Naive thymus-derived CD8-positive, alpha-beta T cell (primary cell): ENCODE measurements at regions not wholly inside any gene's neighbourhood (a gene's known extent, or its start where the extent isn't known, plus 50 kb on each side); places are given as distances from the start of the nearest gene placed in this dataset.

Experiments
- ATAC-seq, 2 donors: fragments of 150-1000 bp; cut with Tn5 transposase in 1 of 2; sonication (Bioruptor Pico), chemical (Tn5 transposase) in 1 of 2; 1 replicate in 1 of 2; 2 replicates in 1 of 2; pipeline ENCODE4 v1.10.0; 2021; ENCODE audit warnings: mild to moderate bottlenecking in 2 of 2, moderate library complexity in 2 of 2
- POLR2A ChIA-PET: fragments of 350-600 bp; sonication (Branson Sonifier 250); formaldehyde crosslinking; loops from one replicate; lab custom pipeline; 2021; ENCODE audit warnings: antibody characterized with exemption; lab: Charles Lee
- DNase-seq, 10 donors: peaks; one replicate each; pipeline versions ENCODE4 v3.0.0 to v3.0.0-alpha.2; 2020 to 2022
- H3K27ac Mint-ChIP-seq, 10 donors: one replicate each; pipeline ENCODE4 v1.8.0; 2020 to 2022; ENCODE audit warnings: mild to moderate bottlenecking in 10 of 10, mixed read lengths in 10 of 10, moderate library complexity in 4 of 10, inconsistent platforms in 1 of 10
- H3K27me3 Mint-ChIP-seq, 5 donors: one replicate each; pipeline ENCODE4 v1.8.0; 2021 to 2022; ENCODE audit warnings: mixed read lengths in 5 of 5
- H3K36me3 Mint-ChIP-seq, 3 donors: one replicate each; pipeline ENCODE4 v1.8.0; 2020 to 2022; ENCODE audit warnings: mixed read lengths in 3 of 3, mild to moderate bottlenecking in 2 of 3, inconsistent platforms in 1 of 3
- H3K4me1 Mint-ChIP-seq, 4 donors: one replicate each; pipeline ENCODE4 v1.8.0; 2021 to 2022; ENCODE audit warnings: mixed read lengths in 4 of 4
- H3K4me3 Mint-ChIP-seq, 10 donors: one replicate each; pipeline ENCODE4 v1.8.0; 2020 to 2022; ENCODE audit warnings: mild to moderate bottlenecking in 10 of 10, mixed read lengths in 10 of 10, moderate library complexity in 6 of 10, inconsistent platforms in 1 of 10
- H3K9me3 Mint-ChIP-seq, 9 donors: one replicate each; pipeline ENCODE4 v1.8.0; 2020 to 2022; ENCODE audit warnings: mixed read lengths in 9 of 9, mild to moderate bottlenecking in 3 of 9, inconsistent platforms in 1 of 9, moderate library complexity in 1 of 9

DNA sequence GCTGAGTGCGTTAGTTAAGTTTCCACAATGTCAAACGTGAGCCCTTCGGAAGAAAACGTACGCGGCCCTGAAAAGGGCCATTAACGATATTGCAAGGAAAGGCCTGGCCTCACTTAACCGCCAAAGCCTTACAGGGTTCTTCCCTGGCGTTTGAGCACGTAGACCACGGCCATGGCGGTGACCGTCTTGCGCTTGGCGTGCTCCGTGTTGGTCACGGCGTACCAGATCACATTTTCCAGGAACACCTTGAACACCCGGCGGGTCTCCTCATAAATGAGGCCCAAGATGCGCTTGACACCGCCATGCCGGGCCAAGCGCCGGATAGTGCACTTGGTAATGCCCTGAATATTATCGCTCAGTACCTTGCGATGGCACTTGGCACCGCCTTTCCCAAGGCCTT, 118.4 kb upstream of the BTN3A2 start:
- Mint-ChIP-seq H3K36me3 (no peaks in the 10 kb centered on the region), H3K27ac (peak overlapping the region in 1 of 10 donors; percentile 4), H3K9me3 (peaks cover 0 to 2% (median 0%) of the 10 kb centered on the region in 9 donors), H3K4me1 (peaks cover 6 to 25% (median 21%) of the 10 kb centered on the region in 4 donors), H3K27me3 (no peaks in the 10 kb centered on the region), H3K4me3 (no peak overlapping the region)
- DNase-seq (no peak), ATAC-seq (no peak)
- POLR2A ChIA-PET: interaction anchor here (0.6 to 1.0 kb wide), 4 partner anchors 9 to 42 kb away, joined by 3 read pairs; a partner anchor contains a TSS

DNA sequence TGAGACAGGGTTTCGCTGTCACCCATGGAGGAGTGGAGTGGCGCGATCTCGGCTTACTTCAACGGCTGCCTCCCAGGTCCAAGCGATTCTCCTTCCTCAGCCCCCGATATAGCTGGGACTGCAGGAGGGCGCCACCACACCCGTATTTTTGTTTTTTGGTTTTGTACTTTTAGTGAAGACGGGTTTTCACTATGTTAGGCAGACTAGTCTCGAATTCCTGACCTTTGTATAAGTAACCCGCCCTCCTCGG, 115.4 kb upstream of the BTN3A2 start:
- Mint-ChIP-seq H3K27ac (peak overlapping the region; percentile 90 to 99 (median 96)), H3K9me3 (no peaks in the 10 kb centered on the region), H3K36me3 (no peaks in the 10 kb centered on the region), H3K4me3 (peak overlapping the region; percentile 82 to 99 (median 95)), H3K27me3 (no peaks in the 10 kb centered on the region), H3K4me1 (peaks cover 11 to 43% (median 39%) of the 10 kb centered on the region in 4 donors)
- ATAC-seq (peak; percentile 37 to 42), DNase-seq (no peak)
- POLR2A ChIA-PET: interaction anchor here (0.6 to 3.6 kb wide), 17 partner anchors 9 to 1643 kb away, joined by 3 to 66 read pairs (median 5); a partner anchor contains a TSS

DNA sequence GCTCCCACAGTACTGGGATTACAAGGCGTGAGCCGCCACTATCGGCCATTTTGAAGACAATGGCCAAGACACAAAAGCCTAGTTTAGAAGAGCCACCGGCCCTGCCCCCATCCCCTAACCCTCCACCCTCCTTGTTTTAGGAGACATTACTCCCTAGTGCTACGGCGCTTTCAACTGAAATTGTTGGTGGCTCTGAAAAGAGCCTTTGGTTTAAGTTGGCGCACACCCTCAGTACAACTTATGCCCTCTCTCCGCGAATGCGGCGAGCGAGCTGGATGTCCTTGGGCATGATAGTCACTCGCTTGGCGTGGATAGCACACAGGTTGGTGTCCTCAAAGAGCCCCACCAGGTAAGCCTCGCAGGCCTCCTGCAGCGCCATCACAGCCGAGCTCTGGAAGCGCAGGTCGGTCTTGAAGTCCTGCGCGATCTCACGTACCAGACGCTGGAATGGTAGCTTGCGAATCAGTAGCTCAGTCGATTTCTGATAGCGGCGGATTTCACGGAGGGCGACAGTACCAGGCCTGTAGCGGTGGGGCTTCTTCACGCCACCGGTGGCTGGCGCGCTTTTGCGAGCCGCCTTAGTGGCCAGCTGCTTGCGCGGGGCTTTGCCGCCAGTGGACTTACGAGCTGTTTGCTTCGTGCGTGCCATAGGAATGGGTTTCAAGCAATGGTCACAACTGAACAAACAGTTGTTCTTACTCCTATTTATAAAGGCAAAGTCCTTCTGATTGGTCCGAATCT, 114.9 kb upstream of the BTN3A2 start:
- peaks cover 11 to 48% (median 42%) of the 10 kb centered on the region in 4 donors for H3K4me1 Mint-ChIP-seq
- peak overlapping the region; percentile 90 to 99 (median 96) for H3K27ac Mint-ChIP-seq
- H3K36me3 Mint-ChIP-seq: no peaks in the 10 kb centered on the region
- POLR2A ChIA-PET: interaction anchor here (0.6 to 3.6 kb wide), 26 partner anchors 9 to 1643 kb away, joined by 3 to 66 read pairs (median 4); a partner anchor contains a TSS
- DNase-seq (peak; percentile 52 to 90 (median 76)), ATAC-seq (peak; percentile 74 to 82)
- no peaks in the 10 kb centered on the region for H3K9me3 Mint-ChIP-seq
- no peaks in the 10 kb centered on the region for H3K27me3 Mint-ChIP-seq
- H3K4me3 Mint-ChIP-seq: peak overlapping the region; percentile 82 to 99 (median 95)

- DNase-seq (peak in 8 of 10 donors; percentile 15 to 75 (median 47)), ATAC-seq (peak in 1 of 2 donors; percentile 13)
- POLR2A ChIA-PET: interaction anchor here (0.6 to 3.6 kb wide), 23 partner anchors 10 to 1642 kb away, joined by 3 to 66 read pairs (median 4); a partner anchor contains a TSS
- H3K27ac Mint-ChIP-seq: peak overlapping the region; percentile 90 to 99 (median 96)
- H3K4me1 Mint-ChIP-seq: peaks cover 11 to 48% (median 42%) of the 10 kb centered on the region in 4 donors
- H3K27me3 Mint-ChIP-seq: no peaks in the 10 kb centered on the region
- no peaks in the 10 kb centered on the region for H3K9me3 Mint-ChIP-seq
- H3K36me3 Mint-ChIP-seq: no peaks in the 10 kb centered on the region
- peak overlapping the region; percentile 82 to 99 (median 95) for H3K4me3 Mint-ChIP-seq
These were observed 114.3 kb upstream of the BTN3A2 start for GRCh38 chr6:26250698-26251044.

DNA sequence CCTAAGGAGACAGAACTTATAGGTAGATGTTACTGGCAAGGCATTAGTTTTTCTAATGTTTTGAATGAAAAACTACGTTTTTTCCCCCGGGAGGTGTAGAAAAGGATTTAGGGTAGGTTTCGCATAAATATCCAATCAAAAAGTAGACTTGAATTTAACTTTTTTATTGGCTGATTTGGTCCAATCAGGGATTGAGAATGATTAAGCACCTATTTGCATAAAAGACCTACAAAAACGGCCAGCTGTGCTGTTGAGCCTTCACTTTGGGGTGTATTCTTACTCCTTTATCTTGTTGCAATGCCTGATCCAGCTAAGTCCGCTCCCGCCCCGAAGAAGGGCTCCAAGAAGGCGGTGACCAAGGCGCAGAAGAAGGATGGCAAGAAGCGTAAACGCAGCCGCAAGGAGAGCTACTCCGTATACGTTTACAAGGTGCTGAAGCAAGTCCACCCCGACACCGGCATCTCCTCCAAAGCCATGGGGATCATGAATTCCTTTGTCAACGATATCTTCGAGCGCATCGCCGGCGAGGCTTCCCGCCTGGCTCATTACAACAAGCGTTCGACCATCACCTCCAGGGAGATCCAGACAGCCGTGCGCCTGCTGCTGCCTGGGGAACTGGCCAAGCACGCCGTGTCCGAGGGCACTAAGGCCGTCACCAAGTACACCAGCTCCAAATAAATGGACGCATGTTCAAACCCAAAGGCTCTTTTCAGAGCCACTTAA, 113.5 kb upstream of the BTN3A2 start:
- H3K9me3 Mint-ChIP-seq: no peaks in the 10 kb centered on the region
- peak overlapping the region; percentile 93 to 99 (median 98) for H3K4me3 Mint-ChIP-seq
- POLR2A ChIA-PET: interaction anchor here (0.5 to 3.6 kb wide), 22 partner anchors 10 to 1621 kb away, joined by 3 to 66 read pairs (median 4); partner anchors contain the start of gene HMGN4
- ATAC-seq (peak; percentile 37 to 56), DNase-seq (peak; percentile 15 to 77 (median 56))
- H3K4me1 Mint-ChIP-seq: peaks cover 11 to 48% (median 42%) of the 10 kb centered on the region in 4 donors
- H3K27me3 Mint-ChIP-seq: no peaks in the 10 kb centered on the region
- H3K36me3 Mint-ChIP-seq: no peaks in the 10 kb centered on the region
- peak overlapping the region; percentile 90 to 96 (median 94) for H3K27ac Mint-ChIP-seq

- DNase-seq: no peak
- Mint-ChIP-seq H3K27me3 (no peaks in the 10 kb centered on the region), H3K4me3 (peak overlapping the region; percentile 93 to 99 (median 98)), H3K36me3 (no peaks in the 10 kb centered on the region), H3K4me1 (peaks cover 11 to 48% (median 44%) of the 10 kb centered on the region in 4 donors), H3K27ac (peak overlapping the region; percentile 41 to 96 (median 92)), H3K9me3 (no peaks in the 10 kb centered on the region)
- POLR2A ChIA-PET: interaction anchor here (0.5 to 3.6 kb wide), 13 partner anchors 9 to 1585 kb away, joined by 4 to 66 read pairs (median 7); partner anchors contain the start of gene HMGN4
- no peak for ATAC-seq
These were observed 112.9 kb upstream of the BTN3A2 start for GRCh38 chr6:26252077-26252472.

- Mint-ChIP-seq H3K4me3 (peak overlapping the region in 4 of 10 donors; percentile 1 to 25 (median 16)), H3K27ac (no peak overlapping the region), H3K4me1 (peaks cover 8 to 42% (median 37%) of the 10 kb centered on the region in 4 donors), H3K9me3 (no peaks in the 10 kb centered on the region), H3K27me3 (no peaks in the 10 kb centered on the region), H3K36me3 (peaks cover 0 to under 1% (median 0%) of the 10 kb centered on the region in 3 donors)
- POLR2A ChIA-PET: interaction anchor here (1.0 to 1.2 kb wide), 2 partner anchors 95 to 96 kb away, joined by 4 to 5 read pairs; a partner anchor contains a TSS
- DNase-seq (no peak), ATAC-seq (no peak)
These were observed 110.3 kb upstream of the BTN3A2 start for GRCh38 chr6:26254724-26255123.

GRCh38 chr6:26257272-26257671, 107.7 kb upstream of the BTN3A2 start:
- peaks cover 0 to 2% (median 0%) of the 10 kb centered on the region in 3 donors for H3K36me3 Mint-ChIP-seq
- no peaks in the 10 kb centered on the region for H3K9me3 Mint-ChIP-seq
- no peak overlapping the region for H3K27ac Mint-ChIP-seq
- H3K27me3 Mint-ChIP-seq: no peaks in the 10 kb centered on the region
- DNase-seq: no peak
- POLR2A ChIA-PET: interaction anchor here (1.0 kb wide), 1 partner anchor 60 kb away, joined by 3 read pairs; a partner anchor contains a TSS
- H3K4me1 Mint-ChIP-seq: peaks cover 4 to 22% (median 21%) of the 10 kb centered on the region in 4 donors
- no peak for ATAC-seq
- no peak overlapping the region for H3K4me3 Mint-ChIP-seq

- ATAC-seq: no peak
- H3K27me3 Mint-ChIP-seq: no peaks in the 10 kb centered on the region
- POLR2A ChIA-PET: interaction anchor here (0.5 to 1.1 kb wide), 3 partner anchors 15 to 1635 kb away, joined by 3 to 4 read pairs (median 3); no protein-coding TSS in a partner anchor
- H3K36me3 Mint-ChIP-seq: peaks cover 0 to 2% (median 0%) of the 10 kb centered on the region in 3 donors
- peaks cover 0 to 11% (median 10%) of the 10 kb centered on the region in 4 donors for H3K4me1 Mint-ChIP-seq
- no peaks in the 10 kb centered on the region for H3K9me3 Mint-ChIP-seq
- H3K27ac Mint-ChIP-seq: no peak overlapping the region
- no peak for DNase-seq
- H3K4me3 Mint-ChIP-seq: no peak overlapping the region
These were observed 106.6 kb upstream of the BTN3A2 start for GRCh38 chr6:26258212-26258977.

DNA sequence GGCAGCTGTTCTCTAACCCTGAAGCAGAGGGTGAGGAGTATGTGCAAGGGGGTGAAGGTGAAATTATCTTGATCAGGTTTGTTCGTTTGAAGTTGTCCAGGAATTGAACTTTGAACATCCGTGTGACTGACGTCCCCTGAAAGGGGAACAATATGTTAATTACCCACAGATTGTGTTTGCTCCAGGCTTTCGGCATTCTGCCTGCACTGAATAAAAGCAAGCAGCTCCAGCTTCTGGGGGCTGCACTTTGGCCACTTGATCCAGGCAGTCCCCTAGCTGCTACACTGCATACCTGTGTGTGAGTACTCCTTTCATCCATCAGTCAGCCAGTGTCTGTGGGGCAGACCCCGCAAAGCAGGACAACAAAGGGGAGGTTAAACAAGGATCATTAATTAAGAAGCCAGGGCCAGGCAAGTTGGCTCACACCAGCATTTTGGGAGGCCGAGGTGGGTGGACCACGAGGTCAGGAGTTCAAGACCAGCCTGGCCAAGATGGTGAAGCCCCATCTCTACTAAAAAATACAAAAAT, 104.8 kb upstream of the BTN3A2 start:
- Mint-ChIP-seq H3K27ac (no peak overlapping the region), H3K4me3 (no peak overlapping the region), H3K27me3 (no peaks in the 10 kb centered on the region), H3K9me3 (no peaks in the 10 kb centered on the region), H3K4me1 (peaks cover 0 to 4% (median 1%) of the 10 kb centered on the region in 4 donors), H3K36me3 (peaks cover 0 to 2% (median 0%) of the 10 kb centered on the region in 3 donors)
- DNase-seq (no peak), ATAC-seq (no peak)
- POLR2A ChIA-PET: interaction anchor here (1.3 to 2.2 kb wide), 4 partner anchors 9 to 77 kb away, joined by 3 to 12 read pairs (median 4); a partner anchor contains a TSS

- H3K27ac Mint-ChIP-seq: peak overlapping the region in 1 of 10 donors; percentile 39
- DNase-seq (no peak), ATAC-seq (no peak)
- peaks cover 0 to 2% (median 0%) of the 10 kb centered on the region in 3 donors for H3K36me3 Mint-ChIP-seq
- peaks cover 0 to 4% (median 1%) of the 10 kb centered on the region in 4 donors for H3K4me1 Mint-ChIP-seq
- no peak overlapping the region for H3K4me3 Mint-ChIP-seq
- H3K27me3 Mint-ChIP-seq: no peaks in the 10 kb centered on the region
- no peaks in the 10 kb centered on the region for H3K9me3 Mint-ChIP-seq
- POLR2A ChIA-PET: interaction anchor here (1.7 to 2.2 kb wide), 2 partner anchors 10 to 77 kb away, joined by 4 to 12 read pairs; a partner anchor contains a TSS
These were observed 104.1 kb upstream of the BTN3A2 start for GRCh38 chr6:26260725-26261490.
